MM.1S (cell line): ENCODE measurements at regions not wholly inside any gene's neighbourhood (a gene's known extent, or its start where the extent isn't known, plus 50 kb on each side); places are given as distances from the start of the nearest gene placed in this dataset.

Experiments
- DNase-seq: peaks from one replicate; pipeline ENCODE4 v3.0.0-alpha.2; 2015
- H2AFZ ChIP-seq: fragments of 300-600 bp; sonication (generic); 2 replicates; pipeline ENCODE4 v1.6.0; 2016; ENCODE audit warnings: antibody characterized with exemption, low read length
- H3F3A ChIP-seq: fragments of 300-600 bp; sonication (generic); 2 replicates; pipeline ENCODE4 v1.6.1; 2016; ENCODE audit warnings: mild to moderate bottlenecking, antibody characterized with exemption, low read length, moderate library complexity, mixed read lengths; ENCODE audit not compliant: insufficient read depth
- H3K27ac ChIP-seq: fragments of 300-600 bp; sonication (generic); 2 replicates; pipeline ENCODE4 v1.5.1; 2016; ENCODE audit warnings: mild to moderate bottlenecking, low read length
- H3K27me3 ChIP-seq: fragments of 300-600 bp; sonication (generic); replicated peaks from 2 replicates; pipeline ENCODE4 v1.6.0; 2016; ENCODE audit warnings: low read length; ENCODE audit not compliant: insufficient read depth
- H3K36me3 ChIP-seq: fragments of 300-600 bp; sonication (generic); replicated peaks from 2 replicates; pipeline ENCODE4 v1.6.1; 2016; ENCODE audit warnings: mild to moderate bottlenecking, low read length, mixed read lengths; ENCODE audit not compliant: insufficient read depth
- H3K4me1 ChIP-seq: fragments of 300-600 bp; sonication (generic); 2 replicates; pipeline ENCODE4 v1.6.1; 2016; ENCODE audit warnings: low read length, mixed read lengths
- H3K4me2 ChIP-seq: fragments of 300-600 bp; sonication (generic); 2 replicates; pipeline ENCODE4 v1.6.0; 2016; ENCODE audit warnings: low read depth, low read length
- H3K4me3 ChIP-seq: fragments of 300-600 bp; sonication (generic); 2 replicates; pipeline ENCODE4 v1.5.1; 2016; ENCODE audit warnings: low read length, mixed read lengths
- H3K79me2 ChIP-seq: fragments of 300-600 bp; sonication (generic); 2 replicates; pipeline ENCODE4 v1.6.1; 2016; ENCODE audit warnings: mixed run types, low read length, mixed read lengths
- H3K9ac ChIP-seq: fragments of 300-600 bp; sonication (generic); 2 replicates; pipeline ENCODE4 v1.6.1; 2016; ENCODE audit warnings: low read length, mixed read lengths
- H3K9me2 ChIP-seq: fragments of 300-600 bp; sonication (generic); replicated peaks from 2 replicates; pipeline ENCODE4 v1.6.1; 2016; ENCODE audit warnings: mild to moderate bottlenecking, low read length, mixed read lengths; ENCODE audit not compliant: insufficient read depth
- H3K9me3 ChIP-seq: fragments of 300-600 bp; sonication (generic); replicated peaks from 2 replicates; pipeline ENCODE4 v1.6.1; 2016; ENCODE audit warnings: mild to moderate bottlenecking, low read length, mixed read lengths; ENCODE audit not compliant: insufficient read depth
- H4K20me1 ChIP-seq: fragments of 300-600 bp; sonication (generic); 2 replicates; pipeline ENCODE4 v1.6.1; 2016; ENCODE audit warnings: mild to moderate bottlenecking, low read length, moderate library complexity, mixed read lengths; ENCODE audit not compliant: insufficient read depth
- CTCF ChIP-seq: fragments of 300-600 bp; sonication (generic); IDR thresholded peaks from 2 replicates; pipeline ENCODE4 v1.5.1; 2016; ENCODE audit warnings: antibody characterized with exemption, low read length, mixed read lengths
- EZH2 ChIP-seq: fragments of 300-600 bp; sonication (generic); optimal IDR thresholded peaks from 2 replicates; pipeline ENCODE3; 2017; ENCODE audit warnings: low read depth, mild to moderate bottlenecking, antibody characterized with exemption, low read length, mixed read lengths
- EZH2phosphoT487 ChIP-seq: fragments of 300-600 bp; sonication (generic); IDR thresholded peaks from 2 replicates; pipeline ENCODE4 v1.6.1; 2018; ENCODE audit warnings: antibody characterized with exemption, low read length

- no peak overlapping the region for H3K4me2 ChIP-seq
- DNase-seq: no peak
- no peaks in the 10 kb centered on the region for H4K20me1 ChIP-seq
- no peaks in the 10 kb centered on the region for H3K4me1 ChIP-seq
- H3K9me3 ChIP-seq: no peaks in the 10 kb centered on the region
- no peaks in the 10 kb centered on the region for H3K36me3 ChIP-seq
- no peaks in the 10 kb centered on the region for H3K27me3 ChIP-seq
- H3K79me2 ChIP-seq: no peaks in the 10 kb centered on the region
- no peak overlapping the region for H3K9ac ChIP-seq
- no peak overlapping the region for H3K27ac ChIP-seq
- TF ChIP-seq EZH2: no peak
- H3K9me2 ChIP-seq: no peaks in the 10 kb centered on the region
- no peaks in the 10 kb centered on the region for H3F3A ChIP-seq
- no peak overlapping the region for H2AFZ ChIP-seq
- H3K4me3 ChIP-seq: no peak overlapping the region
These were observed 509.9 kb upstream of the ZNF608 start for GRCh38 chr5:125256296-125256695.

- Histone ChIP-seq H4K20me1 (no peaks in the 10 kb centered on the region), H3K27me3 (no peaks in the 10 kb centered on the region), H3K9me2 (no peaks in the 10 kb centered on the region), H2AFZ (no peak overlapping the region), H3K4me3 (no peak overlapping the region), H3K4me2 (no peak overlapping the region), H3K9me3 (no peaks in the 10 kb centered on the region; the same call in 1 of the 2 replicates), H3F3A (no peaks in the 10 kb centered on the region), H3K27ac (no peak overlapping the region), H3K9ac (no peak overlapping the region), H3K4me1 (no peaks in the 10 kb centered on the region), H3K79me2 (no peaks in the 10 kb centered on the region), H3K36me3 (no peaks in the 10 kb centered on the region)
- TF ChIP-seq CTCF: no peak
- no peak for TF ChIP-seq EZH2
- no peak for TF ChIP-seq EZH2phosphoT487
- no peak for DNase-seq
These were observed 510.9 kb upstream of the ZNF608 start for GRCh38 chr5:125257057-125257972.

- H3F3A ChIP-seq: no peaks in the 10 kb centered on the region
- no peaks in the 10 kb centered on the region for H3K36me3 ChIP-seq
- H4K20me1 ChIP-seq: no peaks in the 10 kb centered on the region
- no peak overlapping the region for H3K4me2 ChIP-seq
- no peak overlapping the region for H3K27ac ChIP-seq
- no peak overlapping the region for H3K4me3 ChIP-seq
- no peak for DNase-seq
- no peak overlapping the region for H3K9ac ChIP-seq
- no peaks in the 10 kb centered on the region for H3K9me2 ChIP-seq
- no peaks in the 10 kb centered on the region; the same call in 1 of the 2 replicates for H3K9me3 ChIP-seq
- no peak overlapping the region for H2AFZ ChIP-seq
- no peaks in the 10 kb centered on the region for H3K79me2 ChIP-seq
- TF ChIP-seq EZH2phosphoT487 (no peak), CTCF (no peak), EZH2 (no peak)
- H3K4me1 ChIP-seq: no peaks in the 10 kb centered on the region
- no peaks in the 10 kb centered on the region for H3K27me3 ChIP-seq
These were observed 511.6 kb upstream of the ZNF608 start for GRCh38 chr5:125257997-125258396.

- no peak overlapping the region for H3K4me2 ChIP-seq
- no peaks in the 10 kb centered on the region for H3K36me3 ChIP-seq
- no peaks in the 10 kb centered on the region for H3F3A ChIP-seq
- no peaks in the 10 kb centered on the region for H3K79me2 ChIP-seq
- no peaks in the 10 kb centered on the region for H3K9me2 ChIP-seq
- no peak overlapping the region for H3K27ac ChIP-seq
- H3K9ac ChIP-seq: no peak overlapping the region
- no peak overlapping the region for H2AFZ ChIP-seq
- H3K27me3 ChIP-seq: no peaks in the 10 kb centered on the region
- no peaks in the 10 kb centered on the region for H4K20me1 ChIP-seq
- TF ChIP-seq CTCF (no peak), EZH2phosphoT487 (no peak), EZH2 (no peak)
- H3K9me3 ChIP-seq: no peaks in the 10 kb centered on the region; the same call in 1 of the 2 replicates
- H3K4me1 ChIP-seq: no peaks in the 10 kb centered on the region
- no peak for DNase-seq
- no peak overlapping the region for H3K4me3 ChIP-seq
These were observed 512.2 kb upstream of the ZNF608 start for GRCh38 chr5:125258615-125259014.
